ENCODE measurements at regions not wholly inside any gene's neighbourhood (a gene's known extent, or its start where the extent isn't known, plus 50 kb on each side); places are given as distances from the start of the nearest gene placed in this dataset.

DNA sequence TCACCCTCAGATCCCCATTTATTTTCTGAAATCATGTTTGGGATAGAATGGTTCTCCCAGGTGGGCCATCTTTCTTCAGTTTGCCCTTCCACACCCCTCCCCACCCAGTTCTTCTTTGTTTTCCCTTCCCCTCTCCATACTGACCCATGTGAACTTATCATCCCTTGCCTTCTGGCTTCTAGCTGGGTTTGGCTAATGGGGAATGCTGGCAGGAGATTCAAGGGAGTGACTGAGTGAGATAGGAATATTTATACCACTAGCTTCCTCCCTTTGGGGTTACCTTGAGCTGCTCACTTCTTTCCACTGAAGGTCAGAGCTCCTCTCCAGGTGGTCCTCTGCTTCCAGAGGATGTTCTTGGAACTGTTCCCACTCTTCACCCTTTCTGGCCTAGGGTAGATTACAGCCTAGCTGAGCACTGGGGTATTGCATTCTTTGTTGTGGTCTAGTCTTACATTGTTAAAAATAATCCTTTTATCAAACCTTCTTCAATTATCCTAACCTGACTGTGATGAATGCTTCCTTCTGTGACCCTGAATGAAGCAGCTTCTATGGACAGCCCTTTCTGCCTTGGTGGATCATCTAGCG lies 88.3 kb upstream of the ATP2B1 start:
- no peak for ATAC-seq
- Histone ChIP-seq H3K4me1 (ENCODE audit: control insufficient read depth, insufficient read depth, low read length) (no peaks in the 10 kb centered on the region), H3K27ac (ENCODE audit: low read length) (no peak overlapping the region), H3K27me3 (ENCODE audit: control insufficient read depth, insufficient read depth) (no peaks in the 10 kb centered on the region), H3K4me3 (ENCODE audit: low read length) (no peak overlapping the region), H3K9me3 (ENCODE audit: control insufficient read depth, low read length) (no peaks in the 10 kb centered on the region)
- DNase-seq: no peak
- WGBS: 94% methylated on average over 1 of the region's 1 CpG
- intact Hi-C loops (cut with DNase I): no loop called here

DNA sequence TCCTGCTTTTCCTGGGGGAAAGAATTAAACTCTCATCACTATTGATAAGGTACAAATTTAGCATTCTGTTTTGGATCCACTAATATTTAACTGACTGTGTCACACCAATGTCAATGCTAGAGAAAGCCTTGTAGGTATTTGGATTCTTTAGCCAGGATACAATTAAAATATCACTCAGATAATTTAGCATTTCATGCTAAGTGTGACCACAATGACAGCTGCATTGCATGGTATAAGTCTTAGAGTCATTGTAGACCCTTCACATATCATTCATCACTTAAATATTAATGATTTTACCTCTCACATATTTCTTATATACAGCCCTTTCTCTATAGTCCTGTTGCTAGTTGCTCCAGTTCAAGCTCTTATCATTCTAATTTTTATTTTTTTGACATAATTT lies 85.3 kb upstream of the ATP2B1 start:
- no peak for ATAC-seq
- Histone ChIP-seq H3K27ac (ENCODE audit: low read length) (no peak overlapping the region), H3K4me1 (ENCODE audit: control insufficient read depth, insufficient read depth, low read length) (no peaks in the 10 kb centered on the region), H3K9me3 (ENCODE audit: control insufficient read depth, low read length) (no peaks in the 10 kb centered on the region), H3K27me3 (ENCODE audit: control insufficient read depth, insufficient read depth) (no peaks in the 10 kb centered on the region), H3K4me3 (ENCODE audit: low read length) (no peak overlapping the region)
- no peak for DNase-seq
- intact Hi-C loops (cut with DNase I): no loop called here

DNA sequence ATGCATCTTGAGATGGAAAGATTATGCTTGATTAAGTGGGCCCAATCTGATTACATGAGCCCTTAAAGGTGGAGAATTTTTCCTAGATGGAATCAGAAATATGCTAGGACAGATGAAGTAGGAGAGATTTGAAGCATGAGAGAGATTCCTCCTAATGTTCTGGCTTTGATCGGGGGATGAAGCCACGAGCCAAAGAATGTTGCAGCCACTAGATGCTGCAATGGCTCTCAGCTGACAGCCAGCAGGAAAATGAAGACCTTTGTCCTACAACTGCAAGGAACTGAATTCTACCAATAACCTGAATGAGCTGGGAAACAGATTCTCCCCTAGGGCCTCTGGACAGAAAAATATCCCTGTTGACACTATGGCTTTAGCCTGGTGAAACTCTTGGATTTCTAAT lies 82.6 kb upstream of the ATP2B1 start:
- no peaks in the 10 kb centered on the region for H3K4me1 ChIP-seq (ENCODE audit: control insufficient read depth, insufficient read depth, low read length)
- 76% methylated on average over 2 of the region's 2 CpGs for WGBS

DNA sequence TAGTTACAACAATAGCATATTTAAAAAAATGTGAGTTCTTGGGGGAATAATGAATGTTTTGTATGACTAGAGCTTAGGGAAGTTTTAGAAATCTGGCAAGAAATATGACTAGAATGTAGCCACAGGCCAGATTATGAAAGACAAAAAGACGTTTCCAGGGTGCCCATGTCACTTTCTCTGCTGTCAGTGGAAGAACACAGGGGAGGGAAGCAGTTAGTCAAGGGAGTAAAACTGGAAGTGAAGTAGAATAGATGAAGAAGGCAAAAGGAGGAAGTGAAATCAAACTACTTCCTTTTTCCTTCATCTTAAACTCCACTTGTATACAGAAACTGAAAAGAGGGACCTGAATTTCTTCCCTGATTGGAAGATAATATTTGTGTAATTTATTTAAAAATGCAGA lies 81.2 kb upstream of the ATP2B1 start:
- H3K27ac ChIP-seq (ENCODE audit: low read length): no peak overlapping the region
- H3K27me3 ChIP-seq (ENCODE audit: control insufficient read depth, insufficient read depth): no peaks in the 10 kb centered on the region
- peaks cover 3% of the 10 kb centered on the region for H3K9me3 ChIP-seq (ENCODE audit: control insufficient read depth, low read length)
- intact Hi-C loops (cut with DNase I): no loop called here
- 27% methylated on average over 1 of the region's 1 CpG for WGBS
- H3K4me3 ChIP-seq (ENCODE audit: low read length): no peak overlapping the region
- no peaks in the 10 kb centered on the region for H3K4me1 ChIP-seq (ENCODE audit: control insufficient read depth, insufficient read depth, low read length)
- ATAC-seq: no peak
- no peak for DNase-seq

More for the DNA sequence above, 82.6 kb upstream of the ATP2B1 start:
- no peak overlapping the region for H3K4me3 ChIP-seq (ENCODE audit: low read length)
- H3K27me3 ChIP-seq (ENCODE audit: control insufficient read depth, insufficient read depth): no peaks in the 10 kb centered on the region
- ATAC-seq (no peak), DNase-seq (no peak)
- intact Hi-C loops (cut with DNase I): no loop called here
- H3K9me3 ChIP-seq (ENCODE audit: control insufficient read depth, low read length): peaks cover under 1% of the 10 kb centered on the region
- no peak overlapping the region for H3K27ac ChIP-seq (ENCODE audit: low read length)

DNA sequence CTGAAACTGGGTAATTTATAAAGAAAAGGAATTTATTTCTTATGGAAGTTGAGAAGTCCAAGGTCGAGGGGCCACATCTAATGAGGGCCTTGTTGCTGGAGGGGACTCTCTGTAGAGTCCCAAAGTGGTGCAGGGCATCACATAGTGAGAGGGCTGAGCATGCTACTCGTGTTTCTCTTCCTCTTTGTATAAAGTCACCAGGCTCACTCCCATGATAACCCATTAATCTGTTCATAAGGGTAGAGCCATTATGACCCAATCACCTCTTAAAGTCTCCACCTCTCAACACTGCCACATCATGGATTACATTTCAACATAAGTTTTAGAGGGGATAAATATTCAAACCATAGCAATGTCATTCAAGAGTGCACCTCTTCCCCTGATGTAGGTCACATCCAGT lies 79.1 kb upstream of the ATP2B1 start:
- Histone ChIP-seq H3K27ac (ENCODE audit: low read length) (no peak overlapping the region), H3K4me3 (ENCODE audit: low read length) (no peak overlapping the region), H3K27me3 (ENCODE audit: control insufficient read depth, insufficient read depth) (no peaks in the 10 kb centered on the region), H3K9me3 (ENCODE audit: control insufficient read depth, low read length) (peaks cover 3% of the 10 kb centered on the region), H3K4me1 (ENCODE audit: control insufficient read depth, insufficient read depth, low read length) (no peaks in the 10 kb centered on the region)
- ATAC-seq (no peak), DNase-seq (no peak)
- WGBS: 68% methylated on average over 2 of the region's 2 CpGs
- intact Hi-C loops (cut with DNase I): no loop called here

DNA sequence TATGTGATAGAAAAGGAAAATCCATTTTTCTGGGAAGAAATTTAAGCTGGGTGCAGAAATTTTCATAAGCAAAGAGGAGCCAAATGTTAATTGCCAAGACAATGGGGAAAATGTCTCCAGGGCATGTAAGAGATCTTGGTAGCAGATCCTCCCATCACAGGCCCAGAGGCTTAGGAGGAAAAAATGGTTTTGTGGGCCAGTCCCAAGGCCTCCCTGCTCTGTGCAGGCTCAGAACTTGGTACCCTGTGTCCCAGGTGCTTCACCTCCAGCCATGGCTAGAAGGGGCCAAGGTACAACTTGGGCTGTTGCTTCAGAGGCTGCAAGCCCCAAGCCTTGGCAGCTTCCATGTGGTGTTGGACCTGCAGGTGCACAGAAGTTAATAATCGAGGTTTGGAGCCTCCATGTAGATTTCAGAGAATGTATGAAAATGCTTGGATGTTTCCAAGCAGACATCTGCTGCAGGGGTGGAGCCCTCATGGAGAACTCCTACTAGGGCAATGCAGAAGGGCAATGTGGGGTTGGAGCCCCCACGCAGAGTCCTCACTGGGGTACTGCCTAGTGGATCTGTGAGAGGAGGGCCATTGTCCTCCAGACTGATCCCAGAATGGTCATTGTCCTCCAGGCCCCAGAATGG lies 77.7 kb upstream of the ATP2B1 start:
- Histone ChIP-seq H3K27ac (ENCODE audit: low read length) (no peak overlapping the region), H3K4me3 (ENCODE audit: low read length) (no peak overlapping the region), H3K27me3 (ENCODE audit: control insufficient read depth, insufficient read depth) (no peaks in the 10 kb centered on the region), H3K9me3 (ENCODE audit: control insufficient read depth, low read length) (peaks cover 3% of the 10 kb centered on the region), H3K4me1 (ENCODE audit: control insufficient read depth, insufficient read depth, low read length) (no peaks in the 10 kb centered on the region)
- 93% methylated on average over 2 of the region's 2 CpGs for WGBS
- intact Hi-C loops (cut with DNase I): no loop called here
- ATAC-seq (no peak), DNase-seq (peak in 1 of 3 donors; percentile 32)

DNA sequence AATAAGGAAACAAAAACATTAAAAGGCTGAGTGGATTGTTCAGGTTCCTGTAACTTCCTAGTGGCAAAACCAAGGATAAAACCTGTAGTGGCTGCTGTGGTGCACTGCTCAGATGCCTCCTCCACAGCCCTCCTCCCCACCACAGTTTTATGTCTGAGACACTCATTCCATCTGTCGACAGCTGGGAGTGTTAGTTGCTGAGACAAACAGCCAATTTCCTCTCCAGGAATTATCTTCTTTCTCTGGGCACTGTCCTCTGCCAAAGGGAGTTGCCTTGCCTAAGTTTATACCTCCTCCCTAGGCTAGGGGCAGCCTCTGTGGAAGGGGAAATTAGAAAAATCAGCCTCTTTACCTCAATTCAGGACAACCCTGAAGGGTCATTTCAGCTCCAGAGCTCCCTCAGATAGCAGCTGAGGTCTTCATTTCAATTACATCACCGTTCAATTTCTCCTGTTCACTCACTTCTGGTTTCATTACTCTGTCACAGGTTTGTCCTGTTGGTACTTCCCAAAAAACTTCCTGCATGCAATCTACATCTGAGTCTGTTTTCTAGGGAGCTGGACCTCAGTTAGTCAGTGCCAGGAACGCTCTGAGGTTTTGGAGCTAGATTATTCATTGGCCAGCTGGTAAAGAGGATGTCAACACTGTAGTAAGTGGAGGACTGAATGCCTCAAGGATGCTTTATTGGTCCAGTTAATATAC lies 74.9 kb upstream of the ATP2B1 start:
- Histone ChIP-seq H3K27me3 (ENCODE audit: control insufficient read depth, insufficient read depth) (no peaks in the 10 kb centered on the region), H3K9me3 (ENCODE audit: control insufficient read depth, low read length) (peaks cover 3% of the 10 kb centered on the region), H3K27ac (ENCODE audit: low read length) (no peak overlapping the region), H3K4me1 (ENCODE audit: control insufficient read depth, insufficient read depth, low read length) (no peaks in the 10 kb centered on the region), H3K4me3 (ENCODE audit: low read length) (no peak overlapping the region)
- peak; percentile 95 to 97 for ATAC-seq
- intact Hi-C loops (cut with DNase I): no loop called here
- peak in 2 of 3 donors; percentile 14 to 39 for DNase-seq
- WGBS: 11% methylated on average over 3 of the region's 3 CpGs

DNA sequence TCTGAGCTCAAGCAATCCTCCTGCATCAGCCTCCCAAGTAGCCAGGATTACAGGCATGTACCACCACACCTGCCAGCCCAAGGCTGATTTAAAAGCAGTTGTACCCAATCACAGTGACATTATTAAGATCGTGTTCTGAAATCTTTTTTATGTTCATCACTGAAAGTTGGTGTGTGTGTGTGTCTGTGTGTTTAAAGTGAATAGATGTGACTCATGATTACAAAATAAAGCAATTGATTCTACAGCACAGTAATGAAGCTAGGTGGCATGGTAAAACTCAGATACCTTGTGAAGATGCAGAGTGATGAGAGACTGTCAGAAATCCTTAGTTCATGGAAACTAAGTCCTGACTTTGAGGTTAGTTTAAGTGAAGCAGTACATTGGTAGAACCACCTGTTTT lies 74.2 kb upstream of the ATP2B1 start:
- no peak for ATAC-seq
- Histone ChIP-seq H3K4me3 (ENCODE audit: low read length) (no peak overlapping the region), H3K4me1 (ENCODE audit: control insufficient read depth, insufficient read depth, low read length) (no peaks in the 10 kb centered on the region), H3K9me3 (ENCODE audit: control insufficient read depth, low read length) (peaks cover 3% of the 10 kb centered on the region), H3K27ac (ENCODE audit: low read length) (no peak overlapping the region), H3K27me3 (ENCODE audit: control insufficient read depth, insufficient read depth) (no peaks in the 10 kb centered on the region)
- 76% methylated on average over 1 of the region's 1 CpG for WGBS
- no peak for DNase-seq
- intact Hi-C loops (cut with DNase I): no loop called here

DNA sequence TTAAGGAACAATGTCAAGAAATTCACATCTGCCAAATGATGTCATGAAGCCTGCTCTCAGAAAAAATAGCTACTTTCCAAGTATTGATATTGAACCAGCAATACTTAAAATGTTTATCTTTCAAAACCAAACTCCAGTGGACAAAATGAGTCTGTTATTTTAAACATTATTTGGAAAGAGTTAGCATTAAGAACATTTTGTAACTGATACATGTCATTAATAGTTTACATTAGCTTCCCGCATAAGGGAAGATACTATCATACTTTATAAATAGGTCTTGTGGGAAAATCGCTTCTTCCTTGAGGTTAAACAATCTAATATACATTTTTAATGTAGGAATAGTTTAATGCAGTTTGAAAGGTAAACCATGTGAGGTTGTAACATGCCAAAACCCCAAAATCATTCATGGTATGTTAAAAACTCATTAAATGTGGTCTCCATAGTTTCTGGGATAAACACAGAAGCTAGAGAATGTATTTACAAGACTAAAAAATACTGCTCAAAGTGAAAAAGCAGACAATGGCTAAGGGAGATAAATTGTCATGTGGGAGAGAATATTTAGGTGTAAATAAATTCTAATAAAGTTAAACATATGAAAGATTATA lies 73.4 kb upstream of the ATP2B1 start:
- ATAC-seq (no peak), DNase-seq (no peak)
- Histone ChIP-seq H3K4me3 (ENCODE audit: low read length) (no peak overlapping the region), H3K27ac (ENCODE audit: low read length) (no peak overlapping the region), H3K27me3 (ENCODE audit: control insufficient read depth, insufficient read depth) (no peaks in the 10 kb centered on the region), H3K9me3 (ENCODE audit: control insufficient read depth, low read length) (peaks cover 3% of the 10 kb centered on the region), H3K4me1 (ENCODE audit: control insufficient read depth, insufficient read depth, low read length) (no peaks in the 10 kb centered on the region)
- intact Hi-C loops (cut with DNase I): no loop called here
- 90% methylated on average over 2 of the region's 2 CpGs for WGBS

DNA sequence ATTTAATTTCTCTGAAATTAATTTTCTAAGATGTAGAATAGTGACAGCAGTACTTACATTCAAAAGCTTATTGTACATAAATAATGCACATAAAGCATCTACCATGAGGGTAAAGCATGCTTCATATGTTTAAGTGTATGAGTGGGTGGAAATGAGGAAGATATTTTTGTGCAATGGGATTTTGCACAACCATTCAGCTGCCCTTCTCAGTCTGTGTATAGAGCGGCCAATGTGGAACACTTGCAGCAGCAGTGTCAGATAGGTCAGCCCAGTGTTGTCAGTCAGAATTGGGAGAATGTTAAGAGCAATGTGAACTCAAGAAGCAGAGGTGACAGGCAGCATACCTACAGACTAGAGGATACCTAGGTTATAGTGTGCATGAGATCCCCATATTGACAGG lies 72.5 kb upstream of the ATP2B1 start:
- no peak overlapping the region for H3K27ac ChIP-seq (ENCODE audit: low read length)
- DNase-seq (no peak), ATAC-seq (no peak)
- no peaks in the 10 kb centered on the region for H3K4me1 ChIP-seq (ENCODE audit: control insufficient read depth, insufficient read depth, low read length)
- no peak overlapping the region for H3K4me3 ChIP-seq (ENCODE audit: low read length)
- H3K9me3 ChIP-seq (ENCODE audit: control insufficient read depth, low read length): peaks cover under 1% of the 10 kb centered on the region
- H3K27me3 ChIP-seq (ENCODE audit: control insufficient read depth, insufficient read depth): no peaks in the 10 kb centered on the region
- intact Hi-C loops (cut with DNase I): no loop called here
- 86% methylated on average over 1 of the region's 1 CpG for WGBS

DNA sequence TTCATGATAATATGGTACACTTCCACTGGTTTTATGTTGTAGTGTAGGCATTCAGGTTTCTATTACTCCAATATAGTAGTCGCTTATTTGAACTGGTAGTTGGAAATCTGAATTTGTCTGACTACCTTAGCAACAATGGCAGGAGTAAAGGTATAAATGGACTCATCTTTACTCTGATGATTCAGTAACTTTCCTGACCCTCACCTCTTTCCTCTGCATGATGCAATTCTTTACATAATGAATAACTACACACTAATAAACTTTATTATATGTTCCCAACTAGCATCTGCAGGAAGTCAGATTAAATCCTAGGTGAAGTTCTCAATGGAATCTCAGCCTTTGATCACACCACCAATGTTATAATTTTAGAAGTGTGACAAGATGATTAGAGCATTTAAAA lies 70.5 kb upstream of the ATP2B1 start:
- Histone ChIP-seq H3K4me3 (ENCODE audit: low read length) (no peak overlapping the region), H3K27me3 (ENCODE audit: control insufficient read depth, insufficient read depth) (no peaks in the 10 kb centered on the region), H3K4me1 (ENCODE audit: control insufficient read depth, insufficient read depth, low read length) (no peaks in the 10 kb centered on the region), H3K27ac (ENCODE audit: low read length) (no peak overlapping the region), H3K9me3 (ENCODE audit: control insufficient read depth, low read length) (no peaks in the 10 kb centered on the region)
- intact Hi-C loops (cut with DNase I): no loop called here
- ATAC-seq (no peak), DNase-seq (no peak)
- WGBS: 97% methylated on average over 1 of the region's 1 CpG
